ENCODE measurements at regions not wholly inside any gene's neighbourhood (a gene's known extent, or its start where the extent isn't known, plus 50 kb on each side); places are given as distances from the start of the nearest gene placed in this dataset.
"Not testable (repeated sequence)": the region's sequence is repeated elsewhere in the genome, so short reads cannot be mapped to it uniquely, and the experiment has no call there.

- intact Hi-C loops (cut with DNase I): no loop called here
- 87% methylated on average over 1 of the region's 1 CpG for WGBS
- DNase-seq (ENCODE audit: extremely low spot score): no peak
- H3K27ac ChIP-seq (replicated peaks in 1 of 4): no peak overlapping the region
- H3K27me3 ChIP-seq: no peaks in the 10 kb centered on the region
- TF ChIP-seq POLR2A (IDR thresholded peaks at IDR 0.05; ENCODE audit: low read depth) (no peak), EP300 (IDR thresholded peaks at IDR 0.05) (no peak), POLR2AphosphoS5 (IDR thresholded peaks at IDR 0.05) (no peak), CTCF (IDR thresholded peaks at IDR 0.05) (no peak)
- no peaks in the 10 kb centered on the region for H3K9me3 ChIP-seq
- no peaks in the 10 kb centered on the region for H3K4me1 ChIP-seq
- no peaks in the 10 kb centered on the region for H3K36me3 ChIP-seq
- no peak overlapping the region for H3K4me3 ChIP-seq
These were observed 89.5 kb downstream of the CD200R1L start for GRCh38 chr3:112757197-112757596.

GRCh38 chr3:112755845-112756613 lies 90.6 kb downstream of the CD200R1L start:
- TF ChIP-seq POLR2AphosphoS5 (IDR thresholded peaks at IDR 0.05): no peak
- TF ChIP-seq POLR2A (IDR thresholded peaks at IDR 0.05; ENCODE audit: low read depth): no peak
- TF ChIP-seq EP300 (IDR thresholded peaks at IDR 0.05): no peak
- TF ChIP-seq CTCF (IDR thresholded peaks at IDR 0.05): no peak
- WGBS: 88% methylated on average over 4 of the region's 4 CpGs
- H3K36me3 ChIP-seq: no peaks in the 10 kb centered on the region
- H3K9me3 ChIP-seq: no peaks in the 10 kb centered on the region
- H3K27me3 ChIP-seq: no peaks in the 10 kb centered on the region
- no peaks in the 10 kb centered on the region for H3K4me1 ChIP-seq
- DNase-seq (ENCODE audit: extremely low spot score): no peak
- H3K27ac ChIP-seq (replicated peaks in 1 of 4): no peak overlapping the region
- intact Hi-C loops (cut with DNase I): no loop called here
- H3K4me3 ChIP-seq: no peak overlapping the region

GRCh38 chr3:112755046-112755445 lies 91.6 kb downstream of the CD200R1L start:
- H3K36me3 ChIP-seq; H3K27ac ChIP-seq (replicated peaks in 1 of 4); H3K4me3 ChIP-seq; intact Hi-C loops (cut with DNase I); H3K27me3 ChIP-seq; DNase-seq (ENCODE audit: extremely low spot score); H3K4me1 ChIP-seq; H3K9me3 ChIP-seq: not testable (repeated sequence)
- 87% methylated on average over 13 of the region's 13 CpGs for WGBS

GRCh38 chr3:112751564-112752512 lies 94.8 kb downstream of the CD200R1L start:
- H3K27me3 ChIP-seq: no peaks in the 10 kb centered on the region
- WGBS: 68% methylated on average over 3 of the region's 3 CpGs
- TF ChIP-seq EP300 (IDR thresholded peaks at IDR 0.05) (no peak), POLR2AphosphoS5 (IDR thresholded peaks at IDR 0.05) (no peak), CTCF (IDR thresholded peaks at IDR 0.05) (no peak), POLR2A (IDR thresholded peaks at IDR 0.05; ENCODE audit: low read depth) (no peak)

GRCh38 chr3:112751061-112751460 lies 95.6 kb downstream of the CD200R1L start:
- intact Hi-C loops (cut with DNase I): no loop called here
- no peaks in the 10 kb centered on the region for H3K9me3 ChIP-seq
- H3K27me3 ChIP-seq: no peaks in the 10 kb centered on the region
- H3K36me3 ChIP-seq: no peaks in the 10 kb centered on the region
- H3K27ac ChIP-seq (replicated peaks in 1 of 4): no peak overlapping the region
- H3K4me1 ChIP-seq: no peaks in the 10 kb centered on the region
- DNase-seq (ENCODE audit: extremely low spot score): no peak
- 80% methylated on average over 1 of the region's 1 CpG for WGBS
- TF ChIP-seq EP300 (IDR thresholded peaks at IDR 0.05) (no peak), POLR2A (IDR thresholded peaks at IDR 0.05; ENCODE audit: low read depth) (no peak), POLR2AphosphoS5 (IDR thresholded peaks at IDR 0.05) (no peak)
- no peak overlapping the region for H3K4me3 ChIP-seq

More at GRCh38 chr3:112751564-112752512, 94.8 kb downstream of the CD200R1L start:
- no peak for DNase-seq (ENCODE audit: extremely low spot score)
- Histone ChIP-seq H3K36me3 (no peaks in the 10 kb centered on the region), H3K4me3 (no peak overlapping the region), H3K4me1 (no peaks in the 10 kb centered on the region), H3K27ac (replicated peaks in 1 of 4) (no peak overlapping the region), H3K9me3 (no peaks in the 10 kb centered on the region)
- intact Hi-C loops (cut with DNase I): no loop called here
